A204.1 (cell line): ENCODE measurements at regions not wholly inside any gene's neighbourhood (a gene's known extent, or its start where the extent isn't known, plus 50 kb on each side); places are given as distances from the start of the nearest gene placed in this dataset.
"Not testable (repeated sequence)": the region's sequence is repeated elsewhere in the genome, so short reads cannot be mapped to it uniquely, and the experiment has no call there.

Experiments used
- FAIRE-seq: peaks from 2 replicates; lab custom pipeline; 2012; peaks lifted over from hg19 to GRCh38; lab: Jason Lieb, UNC

- no peak for FAIRE-seq
These were observed 422.7 kb downstream of the CD83 start for GRCh38 chr6:14540276-14540675.

GRCh38 chr6:14540810-14541540, 423.4 kb downstream of the CD83 start:
- FAIRE-seq: no peak

- FAIRE-seq: no peak
These were observed 425.2 kb downstream of the CD83 start for GRCh38 chr6:14542670-14543366.

GRCh38 chr6:14543971-14544585, 426.5 kb downstream of the CD83 start:
- FAIRE-seq: no peak

- no peak for FAIRE-seq
These were observed 427.1 kb downstream of the CD83 start for GRCh38 chr6:14544666-14545065.

GRCh38 chr6:14545496-14545895, 427.9 kb downstream of the CD83 start:
- FAIRE-seq: no peak

- FAIRE-seq: no peak
These were observed 428.5 kb downstream of the CD83 start for GRCh38 chr6:14546036-14546435.

GRCh38 chr6:14547284-14547998, 429.9 kb downstream of the CD83 start:
- FAIRE-seq: no peak

- no peak for FAIRE-seq
These were observed 431.8 kb downstream of the CD83 start for GRCh38 chr6:14549304-14549770.

GRCh38 chr6:14549871-14550270, 432.3 kb downstream of the CD83 start:
- FAIRE-seq: no peak

- no peak for FAIRE-seq
These were observed 432.8 kb downstream of the CD83 start for GRCh38 chr6:14550410-14550809.

- FAIRE-seq: no peak
These were observed 433.2 kb downstream of the CD83 start for GRCh38 chr6:14550822-14551221.

GRCh38 chr6:14551601-14552000, 434.0 kb downstream of the CD83 start:
- FAIRE-seq: not testable (repeated sequence)

GRCh38 chr6:14552891-14553290, 435.3 kb downstream of the CD83 start:
- FAIRE-seq: no peak

- FAIRE-seq: no peak
These were observed 435.9 kb downstream of the CD83 start for GRCh38 chr6:14553515-14553914.

GRCh38 chr6:14555804-14556203, 438.2 kb downstream of the CD83 start:
- FAIRE-seq: no peak

- FAIRE-seq: no peak
These were observed 442.4 kb downstream of the CD83 start for GRCh38 chr6:14559746-14560536.

- not testable (repeated sequence) for FAIRE-seq
These were observed 444.0 kb downstream of the CD83 start for GRCh38 chr6:14561563-14561962.

GRCh38 chr6:14567842-14568241, 450.3 kb downstream of the CD83 start:
- no peak for FAIRE-seq

- no peak for FAIRE-seq
These were observed 451.8 kb downstream of the CD83 start for GRCh38 chr6:14569394-14569793.

GRCh38 chr6:14569874-14570273, 452.3 kb downstream of the CD83 start:
- FAIRE-seq: not testable (repeated sequence)

- no peak for FAIRE-seq
These were observed 453.4 kb downstream of the CD83 start for GRCh38 chr6:14571001-14571400.
